B cell (primary cell): ENCODE measurements at regions not wholly inside any gene's neighbourhood (a gene's known extent, or its start where the extent isn't known, plus 50 kb on each side); places are given as distances from the start of the nearest gene placed in this dataset.

Experiments used
- ATAC-seq: fragments of 200-7000 bp; cut with Tn5 transposase; one replicate; pipeline ENCODE4 v1.10.0; 2021; ENCODE audit warnings: low read depth, mild to moderate bottlenecking, moderate number of reproducible peaks, moderate library complexity
- CTCF ChIA-PET: fragments of 350-600 bp; sonication (Branson Sonifier 250); formaldehyde crosslinking; loops from one replicate; lab custom pipeline; 2021; ENCODE audit warnings: antibody characterized with exemption, inconsistent platforms; lab: Charles Lee
- POLR2A ChIA-PET: fragments of 350-600 bp; sonication (Branson Sonifier 250); formaldehyde crosslinking; loops from one replicate; lab custom pipeline; 2021; ENCODE audit warnings: antibody characterized with exemption; lab: Charles Lee
- DNase-seq: peaks from one replicate; pipeline ENCODE4 v3.0.0; 2013
- H2AFZ ChIP-seq: 2 replicates; pipeline ENCODE4 v1.6.1; 2012; ENCODE audit warnings: mild to moderate bottlenecking, low read depth, low read length; ENCODE audit not compliant: insufficient read depth, poor library complexity, severe bottlenecking
- H3K27ac ChIP-seq, 2 donors: 1 replicate in 1 of 2; 2 replicates in 1 of 2; pipeline ENCODE4 v1.5.1; 2012 to 2013; ENCODE audit warnings: low read length in 2 of 2, mild to moderate bottlenecking in 2 of 2, moderate library complexity in 1 of 2
- H3K27me3 ChIP-seq, 4 experiments: fragments of 200-600 bp in 1 of 4; sonication (generic) in 1 of 4; replicated peaks in 1 of 4; 1 replicate in 2 of 4; 2 replicates in 2 of 4; pipeline versions ENCODE4 v1.6.1 to v1.7.0; 2013 to 2016; ENCODE audit warnings: low read length in 3 of 4, mild to moderate bottlenecking in 2 of 4, mixed read lengths in 1 of 4, moderate library complexity in 1 of 4; ENCODE audit not compliant: insufficient read depth in 4 of 4, control insufficient read depth in 3 of 4; ENCODE audit errors: control extremely low read depth in 1 of 4
- H3K36me3 ChIP-seq, 2 experiments: replicated peaks in 1 of 2; 1 replicate in 1 of 2; 2 replicates in 1 of 2; pipeline versions ENCODE4 v1.6.1 to v1.7.1; 2013; ENCODE audit warnings: low read length in 1 of 2; ENCODE audit not compliant: insufficient read depth in 2 of 2, control insufficient read depth in 1 of 2; ENCODE audit errors: control extremely low read depth in 1 of 2, extremely low read depth in 1 of 2
- H3K4me1 ChIP-seq, 2 donors: fragments of 200-600 bp in 1 of 2; sonication (generic) in 1 of 2; 1 replicate in 1 of 2; 2 replicates in 1 of 2; pipeline versions ENCODE4 v1.5.1 to v1.6.1; 2013 to 2017; ENCODE audit warnings: low read length in 2 of 2; ENCODE audit not compliant: control insufficient read depth in 2 of 2, insufficient read depth in 2 of 2
- H3K4me2 ChIP-seq: replicated peaks from 2 replicates; pipeline ENCODE3; 2012; ENCODE audit warnings: mild to moderate bottlenecking, low read depth, low read length; ENCODE audit not compliant: poor library complexity, severe bottlenecking
- H3K4me3 ChIP-seq, 5 experiments: fragments of 200-600 bp in 1 of 5; sonication (generic) in 1 of 5; 1 replicate in 3 of 5; 2 replicates in 2 of 5; pipeline versions ENCODE4 v1.5.1 to v1.7.0; 2011 to 2016; ENCODE audit warnings: low read length in 4 of 5, mild to moderate bottlenecking in 4 of 5, low read depth in 2 of 5, control low read depth in 1 of 5, moderate library complexity in 1 of 5; ENCODE audit not compliant: insufficient read depth in 1 of 5; ENCODE audit errors: control extremely low read depth in 1 of 5, extremely low read depth in 1 of 5
- H3K79me2 ChIP-seq: fragments of 200-600 bp; sonication (generic); one replicate; pipeline ENCODE4 v1.6.0; 2016; ENCODE audit warnings: low read length; ENCODE audit not compliant: control insufficient read depth, insufficient read depth
- H3K9ac ChIP-seq: fragments of 200-600 bp; sonication (generic); 2 replicates; pipeline ENCODE4 v1.6.1; 2017; ENCODE audit warnings: mild to moderate bottlenecking, low read length, moderate library complexity
- H3K9me3 ChIP-seq, 3 donors: one replicate each; pipeline versions ENCODE4 v1.6.1 to v1.7.1; 2013; ENCODE audit warnings: low read length in 2 of 3; ENCODE audit not compliant: control insufficient read depth in 2 of 3, insufficient read depth in 1 of 3; ENCODE audit errors: control extremely low read depth in 1 of 3
- H4K20me1 ChIP-seq: 2 replicates; pipeline ENCODE4 v1.6.0; 2012; ENCODE audit warnings: mild to moderate bottlenecking, low read length; ENCODE audit not compliant: insufficient read depth, control insufficient read depth, poor library complexity, severe bottlenecking
- H3K27ac Mint-ChIP-seq: one replicate; pipeline ENCODE4 v1.8.0; 2021; ENCODE audit warnings: mixed read lengths
- H3K27me3 Mint-ChIP-seq: one replicate; pipeline ENCODE4 v1.8.0; 2021; ENCODE audit warnings: mixed read lengths
- H3K4me1 Mint-ChIP-seq: one replicate; pipeline ENCODE4 v1.8.0; 2021; ENCODE audit warnings: mixed read lengths
- H3K4me3 Mint-ChIP-seq: one replicate; pipeline ENCODE4 v1.8.0; 2021; ENCODE audit warnings: mixed read lengths
- H3K9me3 Mint-ChIP-seq: one replicate; pipeline ENCODE4 v1.8.0; 2022; ENCODE audit warnings: mixed read lengths; ENCODE audit not compliant: insufficient read depth
- CTCF ChIP-seq: fragments of 200-600 bp; IDR thresholded peaks from one replicate; pipeline ENCODE4 v1.8.0; 2022; ENCODE audit warnings: antibody characterized with exemption, mild to moderate bottlenecking
- EZH2 ChIP-seq: IDR thresholded peaks from 2 replicates; pipeline ENCODE4 v1.6.1; 2012; ENCODE audit warnings: borderline replicate concordance, low read depth, mild to moderate bottlenecking, moderate library complexity, low read length; ENCODE audit not compliant: insufficient read depth, poor library complexity, severe bottlenecking
- WGBS: methylation state at CpG from one replicate; pipeline ENCODE4 v1.1.5; 2013; ENCODE audit warnings: missing lambda C conversion rate; ENCODE audit not compliant: insufficient coverage; 5-methylcytosine and 5-hydroxymethylcytosine counted together
- intact Hi-C: fragments of 100-400 bp; cut with micrococcal nuclease; formaldehyde crosslinking; loops from one replicate; pipeline ENCODE4 v1.10.0; 2022

GRCh38 chr9:88312045-88312444, 76.2 kb upstream of the SPIN1 start:
- H3K27ac ChIP-seq, result no peak overlapping the region
- ATAC-seq (no peak), DNase-seq (no peak)
- no peaks in the 10 kb centered on the region for H3K79me2 ChIP-seq
- TF ChIP-seq EZH2, result no peak
- TF ChIP-seq CTCF, result no peak
- H3K4me3 ChIP-seq, result no peak overlapping the region
- H2AFZ ChIP-seq, result no peak overlapping the region
- CTCF ChIA-PET, result no interaction called here
- H3K27me3 ChIP-seq, result no peaks in the 10 kb centered on the region
- Mint-ChIP-seq H3K4me1 (no peaks in the 10 kb centered on the region), H3K27me3 (peaks cover 15% of the 10 kb centered on the region), H3K27ac (no peak overlapping the region), H3K9me3 (no peaks in the 10 kb centered on the region), H3K4me3 (no peak overlapping the region)
- no peaks in the 10 kb centered on the region for H3K9me3 ChIP-seq
- no peak overlapping the region for H3K9ac ChIP-seq
- intact Hi-C loops, result no loop called here
- no peaks in the 10 kb centered on the region for H4K20me1 ChIP-seq
- POLR2A ChIA-PET, result no interaction called here
- no peak overlapping the region for H3K4me2 ChIP-seq
- H3K4me1 ChIP-seq, result no peaks in the 10 kb centered on the region
- no peaks in the 10 kb centered on the region for H3K36me3 ChIP-seq

DNA sequence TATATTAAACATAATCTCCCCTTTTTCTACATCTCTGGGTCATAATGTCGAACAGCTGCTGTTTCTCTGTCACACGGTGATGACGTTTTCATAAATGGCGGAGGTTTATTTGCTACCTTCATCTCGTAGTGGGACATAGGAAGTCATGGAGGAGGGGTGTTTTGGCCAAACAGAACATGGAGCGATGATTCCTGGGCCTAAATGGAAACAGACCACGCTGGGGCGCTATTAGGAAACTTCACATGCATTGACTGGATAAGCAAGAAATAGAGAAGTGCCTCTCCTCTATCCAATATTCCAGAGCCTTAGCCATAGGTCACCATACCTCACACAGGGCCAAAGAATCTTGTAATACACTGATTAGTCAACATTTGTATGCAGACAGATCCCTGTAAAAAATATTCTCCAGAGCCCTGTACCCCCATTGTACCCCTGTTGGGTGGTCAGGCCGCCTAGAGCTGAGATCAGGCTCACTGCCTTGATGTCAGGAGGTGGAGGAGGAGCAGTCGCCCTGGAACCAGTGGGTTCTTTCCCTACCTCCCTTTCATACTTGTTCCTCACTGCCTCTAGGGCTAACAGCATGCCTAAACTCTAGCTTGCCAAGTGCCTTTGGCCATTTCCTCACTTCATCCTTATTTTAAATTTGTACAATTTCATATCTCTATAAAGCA, 77.8 kb upstream of the SPIN1 start:
- intact Hi-C loops, result no loop called here
- no peak overlapping the region for H3K4me3 ChIP-seq
- H3K27me3 ChIP-seq, result no peaks in the 10 kb centered on the region
- no peaks in the 10 kb centered on the region for H3K36me3 ChIP-seq
- Mint-ChIP-seq H3K27me3 (peaks cover 23% of the 10 kb centered on the region), H3K4me3 (no peak overlapping the region), H3K9me3 (no peaks in the 10 kb centered on the region), H3K27ac (no peak overlapping the region), H3K4me1 (no peaks in the 10 kb centered on the region)
- no peaks in the 10 kb centered on the region for H4K20me1 ChIP-seq
- no peak overlapping the region for H3K4me2 ChIP-seq
- H3K4me1 ChIP-seq, result no peaks in the 10 kb centered on the region
- CTCF ChIA-PET, result no interaction called here
- TF ChIP-seq CTCF (no peak), EZH2 (no peak)
- 52% methylated on average over 3 of the region's 10 CpGs for WGBS
- no peak overlapping the region for H2AFZ ChIP-seq
- H3K9ac ChIP-seq, result no peak overlapping the region
- POLR2A ChIA-PET, result no interaction called here
- no peak overlapping the region for H3K27ac ChIP-seq
- no peak for DNase-seq
- ATAC-seq, result no peak
- no peaks in the 10 kb centered on the region for H3K79me2 ChIP-seq
- H3K9me3 ChIP-seq, result no peaks in the 10 kb centered on the region
